NB4 (cell line): ENCODE measurements at regions not wholly inside any gene's neighbourhood (a gene's known extent, or its start where the extent isn't known, plus 50 kb on each side); places are given as distances from the start of the nearest gene placed in this dataset.

Experiments used
- DNase-seq: peaks from one replicate; pipeline ENCODE4 v3.0.0; 2010; ENCODE audit warnings: low read depth
- H3K4me3 ChIP-seq: one replicate; pipeline ENCODE4 v1.5.1; 2011; ENCODE audit warnings: mild to moderate bottlenecking, low read depth, low read length, moderate library complexity
- MYC ChIP-seq: IDR thresholded peaks from 2 replicates; pipeline ENCODE4 v1.6.1; 2011; ENCODE audit warnings: low read depth, low read length
- POLR2A ChIP-seq: IDR thresholded peaks from 2 replicates; pipeline ENCODE4 v1.6.1; 2011; ENCODE audit warnings: mild to moderate bottlenecking; ENCODE audit not compliant: insufficient read length; ENCODE audit errors: extremely low read depth
- TF ChIP-seq, protein P1 (sequence below): IDR thresholded peaks from 2 replicates; pipeline ENCODE4 v1.6.1; 2011; ENCODE audit warnings: low read depth, low read length
- TF ChIP-seq, protein P2 (sequence below): IDR thresholded peaks from one replicate; pipeline ENCODE4 v1.5.1; 2012; ENCODE audit warnings: low read depth, low read length

- H3K4me3 ChIP-seq: no peak overlapping the region
- DNase-seq: no peak
- TF ChIP-seq, protein P1, sequence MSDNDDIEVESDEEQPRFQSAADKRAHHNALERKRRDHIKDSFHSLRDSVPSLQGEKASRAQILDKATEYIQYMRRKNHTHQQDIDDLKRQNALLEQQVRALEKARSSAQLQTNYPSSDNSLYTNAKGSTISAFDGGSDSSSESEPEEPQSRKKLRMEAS: no peak
- TF ChIP-seq POLR2A (no peak), MYC (no peak)
- TF ChIP-seq, protein P2, sequence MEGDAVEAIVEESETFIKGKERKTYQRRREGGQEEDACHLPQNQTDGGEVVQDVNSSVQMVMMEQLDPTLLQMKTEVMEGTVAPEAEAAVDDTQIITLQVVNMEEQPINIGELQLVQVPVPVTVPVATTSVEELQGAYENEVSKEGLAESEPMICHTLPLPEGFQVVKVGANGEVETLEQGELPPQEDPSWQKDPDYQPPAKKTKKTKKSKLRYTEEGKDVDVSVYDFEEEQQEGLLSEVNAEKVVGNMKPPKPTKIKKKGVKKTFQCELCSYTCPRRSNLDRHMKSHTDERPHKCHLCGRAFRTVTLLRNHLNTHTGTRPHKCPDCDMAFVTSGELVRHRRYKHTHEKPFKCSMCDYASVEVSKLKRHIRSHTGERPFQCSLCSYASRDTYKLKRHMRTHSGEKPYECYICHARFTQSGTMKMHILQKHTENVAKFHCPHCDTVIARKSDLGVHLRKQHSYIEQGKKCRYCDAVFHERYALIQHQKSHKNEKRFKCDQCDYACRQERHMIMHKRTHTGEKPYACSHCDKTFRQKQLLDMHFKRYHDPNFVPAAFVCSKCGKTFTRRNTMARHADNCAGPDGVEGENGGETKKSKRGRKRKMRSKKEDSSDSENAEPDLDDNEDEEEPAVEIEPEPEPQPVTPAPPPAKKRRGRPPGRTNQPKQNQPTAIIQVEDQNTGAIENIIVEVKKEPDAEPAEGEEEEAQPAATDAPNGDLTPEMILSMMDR: no peak
These were observed 205.6 kb upstream of the PFKP start for GRCh38 chr10:2861632-2862210.

GRCh38 chr10:2858452-2858851 lies 208.9 kb upstream of the PFKP start:
- no peak for TF ChIP-seq MYC
- TF ChIP-seq POLR2A: no peak
- TF ChIP-seq, protein P1: no peak
- TF ChIP-seq, protein P2: no peak
- DNase-seq: no peak
- H3K4me3 ChIP-seq: no peak overlapping the region

GRCh38 chr10:2856598-2856997 lies 210.8 kb upstream of the PFKP start:
- TF ChIP-seq, protein P1: no peak
- no peak for TF ChIP-seq POLR2A
- no peak for TF ChIP-seq MYC
- TF ChIP-seq, protein P2: no peak
- no peak for DNase-seq
- H3K4me3 ChIP-seq: no peak overlapping the region

DNA sequence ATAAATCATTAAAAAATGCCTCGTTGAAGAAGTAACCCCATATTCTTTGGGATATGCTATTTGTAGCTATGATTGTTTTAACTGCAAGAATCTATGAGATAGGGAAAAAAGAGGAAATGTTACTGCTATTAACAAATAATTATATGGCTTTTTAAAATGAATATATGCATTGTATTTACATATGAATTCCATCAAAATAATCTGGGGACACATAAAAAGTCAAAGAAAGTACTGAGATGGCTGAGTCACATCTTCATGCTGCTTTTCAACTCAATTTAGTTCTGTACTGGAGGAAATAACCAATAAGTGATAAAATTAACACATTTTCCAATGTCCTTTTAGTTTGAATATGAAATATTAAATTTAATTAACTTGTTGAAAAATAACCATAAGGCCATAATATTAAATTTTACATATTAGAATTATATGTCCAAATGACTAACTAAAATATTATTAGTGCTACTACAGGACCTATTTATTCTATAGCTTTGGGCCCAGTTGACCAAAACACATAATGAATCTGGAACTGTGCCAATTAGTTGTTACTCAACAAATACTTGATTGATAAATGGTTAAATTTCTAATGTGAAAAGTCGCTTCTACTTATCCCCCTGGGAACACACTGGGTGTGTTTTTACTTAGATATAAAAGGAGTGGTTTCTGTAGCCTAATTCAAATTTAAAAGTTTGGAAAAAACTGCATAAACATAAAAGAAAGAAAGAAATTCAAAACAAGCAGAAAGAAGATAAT lies 214.6 kb upstream of the PFKP start:
- no peak overlapping the region for H3K4me3 ChIP-seq
- DNase-seq: no peak
- TF ChIP-seq, protein P2: no peak
- TF ChIP-seq MYC: no peak
- TF ChIP-seq POLR2A: no peak
- TF ChIP-seq, protein P1: no peak

- no peak for DNase-seq
These were observed 215.8 kb upstream of the PFKP start for GRCh38 chr10:2851566-2851965.

More at GRCh38 chr10:2851566-2851965, 215.8 kb upstream of the PFKP start:
- TF ChIP-seq, protein P1: no peak
- TF ChIP-seq MYC (no peak), POLR2A (no peak)
- TF ChIP-seq, protein P2: no peak
- no peak overlapping the region for H3K4me3 ChIP-seq
